BLaER1 (cell line): ENCODE measurements at regions not wholly inside any gene's neighbourhood (a gene's known extent, or its start where the extent isn't known, plus 50 kb on each side); places are given as distances from the start of the nearest gene placed in this dataset.

ENCODE experiments used
- H3K27ac ChIP-seq: shearing (Covaris generic); formaldehyde crosslinking; 2 replicates; pipeline ENCODE4 v1.8.1; 2022
- H3K27me3 ChIP-seq: shearing (Covaris generic); formaldehyde crosslinking; 2 replicates; pipeline ENCODE4 v1.8.1; 2022
- H3K36me3 ChIP-seq: shearing (Covaris generic); formaldehyde crosslinking; 2 replicates; pipeline ENCODE4 v1.8.1; 2022
- H3K4me1 ChIP-seq: shearing (Covaris generic); formaldehyde crosslinking; 2 replicates; pipeline ENCODE4 v1.8.1; 2022
- H3K4me2 ChIP-seq: shearing (Covaris generic); formaldehyde crosslinking; 2 replicates; pipeline ENCODE4 v1.8.1; 2022
- H3K4me3 ChIP-seq: shearing (Covaris generic); formaldehyde crosslinking; 2 replicates; pipeline ENCODE4 v1.8.1; 2022
- H3K9ac ChIP-seq: shearing (Covaris generic); formaldehyde crosslinking; 2 replicates; pipeline ENCODE4 v1.8.1; 2022
- H3K9me3 ChIP-seq: shearing (Covaris generic); formaldehyde crosslinking; 2 replicates; pipeline ENCODE4 v1.8.1; 2022
- H4K20me1 ChIP-seq: shearing (Covaris generic); formaldehyde crosslinking; 2 replicates; pipeline ENCODE4 v1.8.1; 2022
- Cebpa-rat ChIP-seq: shearing (Covaris generic); IDR thresholded peaks from 2 replicates; pipeline ENCODE4 v1.8.1; 2022

DNA sequence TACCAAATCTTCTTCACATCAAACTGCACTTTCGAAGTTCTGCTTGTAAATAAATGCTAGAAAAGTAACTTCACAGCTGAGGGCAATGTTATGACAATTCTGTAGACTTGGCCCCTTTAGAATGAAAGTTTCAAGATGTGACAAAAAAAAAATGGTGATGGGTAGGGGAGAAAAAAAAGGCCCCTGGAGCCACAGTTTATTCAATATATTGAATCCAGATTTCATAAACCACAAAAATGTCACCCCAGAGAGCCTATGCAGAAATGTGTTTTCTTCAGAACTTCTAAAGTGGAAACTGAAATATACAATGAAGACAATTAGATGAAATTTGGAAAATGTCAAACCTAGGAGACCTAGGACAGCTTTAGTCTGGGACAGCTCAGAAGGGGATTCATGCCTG lies 143.1 kb downstream of the EDN3 start:
- H3K36me3 ChIP-seq, result no peaks in the 10 kb centered on the region
- H3K4me1 ChIP-seq, result peaks cover 4% of the 10 kb centered on the region; the same call in 1 of the 2 replicates
- H3K9me3 ChIP-seq, result no peaks in the 10 kb centered on the region
- no peak overlapping the region for H3K9ac ChIP-seq
- TF ChIP-seq Cebpa-rat, result no peak
- H3K4me2 ChIP-seq, result no peak overlapping the region
- H3K27ac ChIP-seq, result no peak overlapping the region
- no peaks in the 10 kb centered on the region for H3K27me3 ChIP-seq
- H4K20me1 ChIP-seq, result no peaks in the 10 kb centered on the region
- no peak overlapping the region for H3K4me3 ChIP-seq

GRCh38 chr20:59446376-59446775 lies 146.0 kb downstream of the EDN3 start:
- no peaks in the 10 kb centered on the region for H3K36me3 ChIP-seq
- H4K20me1 ChIP-seq, result no peaks in the 10 kb centered on the region
- H3K27ac ChIP-seq, result no peak overlapping the region
- H3K9me3 ChIP-seq, result no peaks in the 10 kb centered on the region
- peaks cover 4% of the 10 kb centered on the region; the same call in 1 of the 2 replicates for H3K4me1 ChIP-seq
- no peaks in the 10 kb centered on the region for H3K27me3 ChIP-seq
- H3K4me2 ChIP-seq, result no peak overlapping the region
- no peak for TF ChIP-seq Cebpa-rat
- no peak overlapping the region for H3K9ac ChIP-seq
- H3K4me3 ChIP-seq, result no peak overlapping the region

GRCh38 chr20:59448196-59448595 lies 147.8 kb downstream of the EDN3 start:
- Histone ChIP-seq H3K9ac (no peak overlapping the region), H3K27ac (no peak overlapping the region), H3K9me3 (no peaks in the 10 kb centered on the region), H3K27me3 (no peaks in the 10 kb centered on the region), H3K4me2 (no peak overlapping the region), H3K4me1 (peaks cover 9% of the 10 kb centered on the region), H3K4me3 (no peak overlapping the region), H4K20me1 (no peaks in the 10 kb centered on the region), H3K36me3 (no peaks in the 10 kb centered on the region)
- no peak for TF ChIP-seq Cebpa-rat

GRCh38 chr20:59448851-59449444 lies 148.5 kb downstream of the EDN3 start:
- Histone ChIP-seq H3K27ac (no peak overlapping the region), H3K27me3 (no peaks in the 10 kb centered on the region), H3K4me3 (no peak overlapping the region), H3K36me3 (no peaks in the 10 kb centered on the region), H4K20me1 (no peaks in the 10 kb centered on the region), H3K4me2 (no peak overlapping the region), H3K4me1 (peaks cover 16% of the 10 kb centered on the region), H3K9me3 (no peaks in the 10 kb centered on the region), H3K9ac (no peak overlapping the region)
- no peak for TF ChIP-seq Cebpa-rat

GRCh38 chr20:59451066-59451630 lies 150.7 kb downstream of the EDN3 start:
- peaks cover 36% of the 10 kb centered on the region for H3K4me1 ChIP-seq
- no peaks in the 10 kb centered on the region for H4K20me1 ChIP-seq
- no peak overlapping the region for H3K4me3 ChIP-seq
- no peaks in the 10 kb centered on the region for H3K27me3 ChIP-seq
- H3K27ac ChIP-seq, result no peak overlapping the region
- no peak for TF ChIP-seq Cebpa-rat
- no peak overlapping the region for H3K9ac ChIP-seq
- no peak overlapping the region for H3K4me2 ChIP-seq
- H3K9me3 ChIP-seq, result no peaks in the 10 kb centered on the region
- H3K36me3 ChIP-seq, result no peaks in the 10 kb centered on the region

GRCh38 chr20:59451641-59452040 lies 151.2 kb downstream of the EDN3 start:
- Histone ChIP-seq H3K36me3 (no peaks in the 10 kb centered on the region), H3K9me3 (no peaks in the 10 kb centered on the region), H3K4me1 (peaks cover 36% of the 10 kb centered on the region), H3K4me3 (no peak overlapping the region), H4K20me1 (no peaks in the 10 kb centered on the region), H3K4me2 (no peak overlapping the region), H3K27ac (no peak overlapping the region), H3K27me3 (no peaks in the 10 kb centered on the region), H3K9ac (no peak overlapping the region)
- no peak for TF ChIP-seq Cebpa-rat

DNA sequence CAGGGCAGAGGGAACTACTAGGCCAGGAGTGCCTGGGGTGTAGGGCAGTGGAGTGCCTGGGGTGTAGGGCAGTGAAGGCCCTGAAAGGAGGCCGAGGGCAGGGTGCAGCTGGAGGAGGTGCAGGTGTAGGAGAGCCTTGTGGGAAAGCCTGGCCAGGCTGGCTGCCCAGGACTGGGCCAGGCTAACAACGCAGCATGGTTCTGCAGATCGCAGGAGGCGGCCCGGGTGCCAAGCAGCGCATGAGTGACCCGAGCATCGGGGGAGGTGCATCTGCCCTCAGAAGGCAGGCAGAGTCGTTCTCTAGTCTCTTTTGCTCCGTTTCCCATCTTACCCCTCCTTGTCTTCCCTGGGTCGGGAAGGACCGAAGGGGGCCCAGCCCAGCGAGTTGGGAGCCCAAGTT lies 151.5 kb upstream of the PHACTR3 start:
- Histone ChIP-seq H3K36me3 (no peaks in the 10 kb centered on the region), H3K9ac (no peak overlapping the region), H3K9me3 (no peaks in the 10 kb centered on the region), H3K4me2 (peak overlapping the region; percentile 54), H3K4me1 (peaks cover 36% of the 10 kb centered on the region), H3K27me3 (no peaks in the 10 kb centered on the region), H3K27ac (peak overlapping the region; percentile 44; the same call in 1 of the 2 replicates), H4K20me1 (no peaks in the 10 kb centered on the region), H3K4me3 (no peak overlapping the region)
- no peak for TF ChIP-seq Cebpa-rat

DNA sequence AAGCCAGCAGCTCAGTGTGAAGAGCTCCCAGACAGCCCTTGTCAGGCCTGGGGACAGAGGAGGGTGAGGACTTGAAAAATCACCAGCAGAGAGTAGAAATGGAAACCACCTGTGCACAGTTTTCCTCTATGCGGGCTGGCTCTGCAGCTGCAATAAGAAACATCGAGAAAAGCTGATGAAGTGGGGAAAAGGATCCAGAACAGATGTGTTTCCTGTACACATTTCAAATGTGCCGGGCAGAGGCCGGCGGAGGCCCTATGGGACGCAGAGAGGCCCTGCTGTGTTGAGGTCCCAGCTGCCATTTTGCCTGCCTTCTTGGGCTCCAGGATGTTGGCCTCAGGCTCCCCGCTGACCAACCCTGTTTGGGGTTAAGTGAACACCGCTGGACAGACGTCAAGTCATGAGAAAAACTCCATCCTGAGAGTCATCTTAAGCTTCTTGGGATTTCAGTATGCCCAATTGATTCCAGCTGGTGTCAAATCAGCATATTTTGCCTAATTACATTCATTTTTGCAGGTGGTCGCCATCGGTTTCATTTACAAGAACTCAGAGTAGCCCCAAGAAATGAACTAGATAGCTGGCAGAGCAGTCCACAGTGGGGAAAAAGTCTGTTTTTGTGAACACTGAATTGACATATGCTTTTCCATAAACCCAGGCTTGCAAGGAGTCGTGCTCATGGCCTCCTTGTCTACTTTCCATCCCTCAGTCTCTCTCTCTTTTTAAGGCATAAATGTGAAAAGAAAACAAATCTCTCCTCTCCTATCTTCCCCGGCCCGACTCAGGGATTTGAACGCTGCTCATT lies 150.4 kb upstream of the PHACTR3 start:
- Histone ChIP-seq H4K20me1 (no peaks in the 10 kb centered on the region), H3K36me3 (no peaks in the 10 kb centered on the region), H3K27me3 (no peaks in the 10 kb centered on the region), H3K9me3 (no peaks in the 10 kb centered on the region), H3K27ac (peak overlapping the region; percentile 44; the same call in 1 of the 2 replicates), H3K4me2 (peak overlapping the region; percentile 54), H3K4me3 (no peak overlapping the region), H3K4me1 (peaks cover 36% of the 10 kb centered on the region), H3K9ac (no peak overlapping the region)
- no peak for TF ChIP-seq Cebpa-rat

GRCh38 chr20:59455402-59456341 lies 148.7 kb upstream of the PHACTR3 start:
- H3K4me2 ChIP-seq, result peak overlapping the region; percentile 54
- no peaks in the 10 kb centered on the region for H3K27me3 ChIP-seq

More at GRCh38 chr20:59455402-59456341, 148.7 kb upstream of the PHACTR3 start:
- Histone ChIP-seq H3K27ac (no peak overlapping the region), H3K36me3 (no peaks in the 10 kb centered on the region), H3K9me3 (no peaks in the 10 kb centered on the region), H4K20me1 (no peaks in the 10 kb centered on the region), H3K9ac (no peak overlapping the region), H3K4me3 (no peak overlapping the region), H3K4me1 (peaks cover 36% of the 10 kb centered on the region)
- TF ChIP-seq Cebpa-rat, result no peak
